ENCODE measurements at regions not wholly inside any gene's neighbourhood (a gene's known extent, or its start where the extent isn't known, plus 50 kb on each side); places are given as distances from the start of the nearest gene placed in this dataset.
A peak's percentile ranks its signal among the peaks of the same experiment; 100 is the strongest.
"Not testable (repeated sequence)": the region's sequence is repeated elsewhere in the genome, so short reads cannot be mapped to it uniquely, and the experiment has no call there.

GRCh38 chr21:14009238-14009981 lies 201.3 kb downstream of the LIPI start:
- not testable (repeated sequence) for DNase-seq (ENCODE audit: low read depth in 2 of 2, low spot score in 1 of 2)

GRCh38 chr21:14008436-14008835 lies 202.3 kb downstream of the LIPI start:
- not testable (repeated sequence) for DNase-seq (ENCODE audit: low read depth in 2 of 2, low spot score in 1 of 2)

GRCh38 chr21:14008006-14008405 lies 202.7 kb downstream of the LIPI start:
- DNase-seq (ENCODE audit: low read depth in 2 of 2, low spot score in 1 of 2) = not testable (repeated sequence)

- not testable (repeated sequence) for DNase-seq (ENCODE audit: low read depth in 2 of 2, low spot score in 1 of 2)
Measured at GRCh38 chr21:14006144-14006543, 204.6 kb downstream of the LIPI start.

GRCh38 chr21:13986996-13987958 lies 223.5 kb downstream of the LIPI start:
- DNase-seq (ENCODE audit: low read depth in 2 of 2, low spot score in 1 of 2) = not testable (repeated sequence)

GRCh38 chr21:13985865-13986863 lies 224.6 kb downstream of the LIPI start:
- DNase-seq (ENCODE audit: low read depth in 2 of 2, low spot score in 1 of 2) = not testable (repeated sequence)

- not testable (repeated sequence) for DNase-seq (ENCODE audit: low read depth in 2 of 2, low spot score in 1 of 2)
Measured at GRCh38 chr21:13985137-13985864, 225.5 kb downstream of the LIPI start.

- not testable (repeated sequence) for DNase-seq (ENCODE audit: low read depth in 2 of 2, low spot score in 1 of 2)
Measured at GRCh38 chr21:13984728-13985127, 226.0 kb downstream of the LIPI start.

GRCh38 chr21:13981176-13982087 lies 229.3 kb downstream of the LIPI start:
- not testable (repeated sequence) for DNase-seq (ENCODE audit: low read depth in 2 of 2, low spot score in 1 of 2)

- peak; percentile 28 for DNase-seq (ENCODE audit: low read depth in 2 of 2, low spot score in 1 of 2)
Measured at GRCh38 chr21:13980115-13980662, 230.6 kb downstream of the LIPI start.

GRCh38 chr21:13979608-13980007 lies 231.1 kb downstream of the LIPI start:
- not testable (repeated sequence) for DNase-seq (ENCODE audit: low read depth in 2 of 2, low spot score in 1 of 2)

- DNase-seq (ENCODE audit: low read depth in 2 of 2, low spot score in 1 of 2) = not testable (repeated sequence)
Measured at GRCh38 chr21:13974582-13974981, 236.2 kb downstream of the LIPI start.

GRCh38 chr21:13969853-13970252 lies 240.9 kb downstream of the LIPI start:
- DNase-seq (ENCODE audit: low read depth in 2 of 2, low spot score in 1 of 2) = not testable (repeated sequence)

GRCh38 chr21:13969002-13969401 lies 241.8 kb downstream of the LIPI start:
- not testable (repeated sequence) for DNase-seq (ENCODE audit: low read depth in 2 of 2, low spot score in 1 of 2)

GRCh38 chr21:13963259-13963658 lies 247.5 kb downstream of the LIPI start:
- not testable (repeated sequence) for DNase-seq (ENCODE audit: low read depth in 2 of 2, low spot score in 1 of 2)

- no peak for DNase-seq (ENCODE audit: low read depth in 2 of 2, low spot score in 1 of 2)
Measured at GRCh38 chr21:13937236-13937635, 273.5 kb downstream of the LIPI start.

- DNase-seq (ENCODE audit: low read depth in 2 of 2, low spot score in 1 of 2) = not testable (repeated sequence)
Measured at GRCh38 chr21:13936033-13936937, 274.5 kb downstream of the LIPI start.

Measured in stimulated activated CD8-positive, alpha-beta memory T cell treated with anti-CD3 and anti-CD28 coated beads, Interleukin-4, amount 100 ng/mL, for 1 hour (primary cell).